ENCODE measurements at regions not wholly inside any gene's neighbourhood (a gene's known extent, or its start where the extent isn't known, plus 50 kb on each side); places are given as distances from the start of the nearest gene placed in this dataset.

- no peak for DNase-seq (ENCODE audit: low spot score in 2 of 2)
Observed at GRCh38 chr22:27576413-27576812, 225.1 kb downstream of the MN1 start.

GRCh38 chr22:27576815-27577573 is 224.6 kb downstream of the MN1 start:
- in situ Hi-C loops (cut with MboI; ENCODE audit: low sequenced_read_pairs): no loop called here
- no peaks in the 10 kb centered on the region for H3K27me3 ChIP-seq (ENCODE audit: low read depth)
- no peak overlapping the region for H3K4me3 ChIP-seq
- H3K36me3 ChIP-seq (replicated peaks): no peaks in the 10 kb centered on the region
- H3K4me1 ChIP-seq: peaks cover 10% of the 10 kb centered on the region
- no peaks in the 10 kb centered on the region for H3K9me3 ChIP-seq
- DNase-seq (ENCODE audit: low spot score in 2 of 2): no peak

More at GRCh38 chr22:27576413-27576812, 225.1 kb downstream of the MN1 start:
- Histone ChIP-seq H3K4me1 (peaks cover 10% of the 10 kb centered on the region), H3K27me3 (ENCODE audit: low read depth) (no peaks in the 10 kb centered on the region), H3K4me3 (no peak overlapping the region), H3K9me3 (no peaks in the 10 kb centered on the region), H3K36me3 (replicated peaks) (no peaks in the 10 kb centered on the region)
- in situ Hi-C loops (cut with MboI; ENCODE audit: low sequenced_read_pairs): no loop called here

GRCh38 chr22:27577574-27577969 is 224.0 kb downstream of the MN1 start:
- DNase-seq (ENCODE audit: low spot score in 2 of 2): no peak
- no peaks in the 10 kb centered on the region for H3K36me3 ChIP-seq (replicated peaks)
- peaks cover 10% of the 10 kb centered on the region for H3K4me1 ChIP-seq
- H3K4me3 ChIP-seq: no peak overlapping the region
- in situ Hi-C loops (cut with MboI; ENCODE audit: low sequenced_read_pairs): no loop called here
- no peaks in the 10 kb centered on the region for H3K27me3 ChIP-seq (ENCODE audit: low read depth)
- H3K9me3 ChIP-seq: no peaks in the 10 kb centered on the region

- no peaks in the 10 kb centered on the region for H3K9me3 ChIP-seq
- H3K36me3 ChIP-seq (replicated peaks): no peaks in the 10 kb centered on the region
- H3K27me3 ChIP-seq (ENCODE audit: low read depth): no peaks in the 10 kb centered on the region
- no peak for DNase-seq (ENCODE audit: low spot score in 2 of 2)
- no peak overlapping the region for H3K4me3 ChIP-seq
- in situ Hi-C loops (cut with MboI; ENCODE audit: low sequenced_read_pairs): no loop called here
- no peaks in the 10 kb centered on the region for H3K4me1 ChIP-seq
Observed at GRCh38 chr22:27578937-27579617, 222.5 kb downstream of the MN1 start.

- Histone ChIP-seq H3K27me3 (ENCODE audit: low read depth) (peaks cover 2% of the 10 kb centered on the region; the same call in 1 of the 2 replicates), H3K36me3 (replicated peaks) (no peaks in the 10 kb centered on the region), H3K4me3 (no peak overlapping the region), H3K4me1 (no peaks in the 10 kb centered on the region), H3K9me3 (no peaks in the 10 kb centered on the region)
- no peak for DNase-seq (ENCODE audit: low spot score in 2 of 2)
- in situ Hi-C loops (cut with MboI; ENCODE audit: low sequenced_read_pairs): no loop called here
Observed at GRCh38 chr22:27580311-27580897, 221.2 kb downstream of the MN1 start.

- H3K36me3 ChIP-seq (replicated peaks): no peaks in the 10 kb centered on the region
- H3K4me1 ChIP-seq: no peaks in the 10 kb centered on the region
- H3K27me3 ChIP-seq (ENCODE audit: low read depth): peaks cover 8% of the 10 kb centered on the region; the same call in 1 of the 2 replicates
- in situ Hi-C loops (cut with MboI; ENCODE audit: low sequenced_read_pairs): no loop called here
- H3K4me3 ChIP-seq: no peak overlapping the region
- DNase-seq (ENCODE audit: low spot score in 2 of 2): no peak
- H3K9me3 ChIP-seq: no peaks in the 10 kb centered on the region
Observed at GRCh38 chr22:27581236-27581635, 220.3 kb downstream of the MN1 start.

GRCh38 chr22:27581688-27582087 is 219.9 kb downstream of the MN1 start:
- H3K36me3 ChIP-seq (replicated peaks): no peaks in the 10 kb centered on the region
- H3K9me3 ChIP-seq: no peaks in the 10 kb centered on the region
- H3K4me3 ChIP-seq: no peak overlapping the region
- in situ Hi-C loops (cut with MboI; ENCODE audit: low sequenced_read_pairs): no loop called here
- no peaks in the 10 kb centered on the region for H3K4me1 ChIP-seq
- H3K27me3 ChIP-seq (ENCODE audit: low read depth): peaks cover 8% of the 10 kb centered on the region; the same call in 1 of the 2 replicates
- no peak for DNase-seq (ENCODE audit: low spot score in 2 of 2)

- no peak for DNase-seq (ENCODE audit: low spot score in 2 of 2)
- in situ Hi-C loops (cut with MboI; ENCODE audit: low sequenced_read_pairs): no loop called here
- no peaks in the 10 kb centered on the region for H3K9me3 ChIP-seq
- peaks cover 8% of the 10 kb centered on the region; the same call in 1 of the 2 replicates for H3K27me3 ChIP-seq (ENCODE audit: low read depth)
- H3K36me3 ChIP-seq (replicated peaks): no peaks in the 10 kb centered on the region
- H3K4me1 ChIP-seq: no peaks in the 10 kb centered on the region
- H3K4me3 ChIP-seq: no peak overlapping the region
Observed at GRCh38 chr22:27583856-27584255, 217.7 kb downstream of the MN1 start.

- peaks cover 8% of the 10 kb centered on the region; the same call in 1 of the 2 replicates for H3K27me3 ChIP-seq (ENCODE audit: low read depth)
- no peaks in the 10 kb centered on the region for H3K9me3 ChIP-seq
- H3K4me3 ChIP-seq: no peak overlapping the region
- in situ Hi-C loops (cut with MboI; ENCODE audit: low sequenced_read_pairs): no loop called here
- DNase-seq (ENCODE audit: low spot score in 2 of 2): no peak
- no peaks in the 10 kb centered on the region for H3K36me3 ChIP-seq (replicated peaks)
- no peaks in the 10 kb centered on the region for H3K4me1 ChIP-seq
Observed at GRCh38 chr22:27585141-27585540, 216.4 kb downstream of the MN1 start.

GRCh38 chr22:27588268-27588667 is 213.3 kb downstream of the MN1 start:
- Histone ChIP-seq H3K4me3 (no peak overlapping the region), H3K9me3 (no peaks in the 10 kb centered on the region), H3K36me3 (replicated peaks) (no peaks in the 10 kb centered on the region), H3K4me1 (no peaks in the 10 kb centered on the region), H3K27me3 (ENCODE audit: low read depth) (peaks cover 8% of the 10 kb centered on the region; the same call in 1 of the 2 replicates)
- in situ Hi-C loops (cut with MboI; ENCODE audit: low sequenced_read_pairs): no loop called here
- no peak for DNase-seq (ENCODE audit: low spot score in 2 of 2)

- Histone ChIP-seq H3K27me3 (ENCODE audit: low read depth) (peaks cover 8% of the 10 kb centered on the region; the same call in 1 of the 2 replicates), H3K9me3 (no peaks in the 10 kb centered on the region), H3K4me1 (no peaks in the 10 kb centered on the region), H3K4me3 (no peak overlapping the region), H3K36me3 (replicated peaks) (no peaks in the 10 kb centered on the region)
- in situ Hi-C loops (cut with MboI; ENCODE audit: low sequenced_read_pairs): no loop called here
- no peak for DNase-seq (ENCODE audit: low spot score in 2 of 2)
Observed at GRCh38 chr22:27588915-27589314, 212.6 kb downstream of the MN1 start.

GRCh38 chr22:27591060-27591459 is 210.5 kb downstream of the MN1 start:
- no peak for DNase-seq (ENCODE audit: low spot score in 2 of 2)
- no peaks in the 10 kb centered on the region for H3K36me3 ChIP-seq (replicated peaks)
- no peaks in the 10 kb centered on the region for H3K4me1 ChIP-seq
- H3K27me3 ChIP-seq (ENCODE audit: low read depth): 0 out of 2 replicates have a peak, but pooled peaks cover under 1% of the 10 kb centered on the region
- H3K9me3 ChIP-seq: no peaks in the 10 kb centered on the region
- in situ Hi-C loops (cut with MboI; ENCODE audit: low sequenced_read_pairs): no loop called here
- no peak overlapping the region for H3K4me3 ChIP-seq

GRCh38 chr22:27593378-27593777 is 208.2 kb downstream of the MN1 start:
- H3K4me1 ChIP-seq: no peaks in the 10 kb centered on the region; the same call in 1 of the 2 replicates
- no peak for DNase-seq (ENCODE audit: low spot score in 2 of 2)
- H3K36me3 ChIP-seq (replicated peaks): no peaks in the 10 kb centered on the region
- no peaks in the 10 kb centered on the region for H3K9me3 ChIP-seq
- in situ Hi-C loops (cut with MboI; ENCODE audit: low sequenced_read_pairs): no loop called here
- H3K27me3 ChIP-seq (ENCODE audit: low read depth): no peaks in the 10 kb centered on the region
- H3K4me3 ChIP-seq: no peak overlapping the region

GRCh38 chr22:27594020-27594419 is 207.5 kb downstream of the MN1 start:
- no peak for DNase-seq (ENCODE audit: low spot score in 2 of 2)
- H3K36me3 ChIP-seq (replicated peaks): no peaks in the 10 kb centered on the region
- no peak overlapping the region for H3K4me3 ChIP-seq
- no peaks in the 10 kb centered on the region; the same call in 1 of the 2 replicates for H3K4me1 ChIP-seq
- in situ Hi-C loops (cut with MboI; ENCODE audit: low sequenced_read_pairs): no loop called here
- H3K9me3 ChIP-seq: no peaks in the 10 kb centered on the region
- H3K27me3 ChIP-seq (ENCODE audit: low read depth): no peaks in the 10 kb centered on the region
